ENCODE measurements at regions not wholly inside any gene's neighbourhood (a gene's known extent, or its start where the extent isn't known, plus 50 kb on each side); places are given as distances from the start of the nearest gene placed in this dataset.

GRCh38 chr22:48516571-48516970 is 1311.1 kb downstream of the BRD1 start:
- H3K27ac ChIP-seq = no peak overlapping the region
- no peak overlapping the region for H3K9ac ChIP-seq (ENCODE audit: insufficient read length)
- DNase-seq (ENCODE audit: low read depth, low spot score) = no peak
- H3K4me3 ChIP-seq = no peak overlapping the region
- no peaks in the 10 kb centered on the region for H3K9me3 ChIP-seq (ENCODE audit: low read depth, low read length)
- TF ChIP-seq EZH2 (IDR thresholded peaks at IDR 0.05) (no peak), FOXP2 (optimal IDR thresholded peaks at IDR 0.05; ENCODE audit: control extremely low read depth, extremely low read length, insufficient read depth) (no peak), POLR2AphosphoS5 (IDR thresholded peaks at IDR 0.05; ENCODE audit: borderline replicate concordance, low read depth, low read length) (no peak)
- no peaks in the 10 kb centered on the region; the same call in 1 of the 2 replicates for H3K36me3 ChIP-seq (ENCODE audit: insufficient read depth, low read length)

GRCh38 chr22:48515571-48516200 is 1312.0 kb downstream of the BRD1 start:
- Histone ChIP-seq H3K9ac (ENCODE audit: insufficient read length) (no peak overlapping the region), H3K27ac (no peak overlapping the region), H3K4me3 (no peak overlapping the region), H3K36me3 (ENCODE audit: insufficient read depth, low read length) (no peaks in the 10 kb centered on the region; the same call in 1 of the 2 replicates), H3K9me3 (ENCODE audit: low read depth, low read length) (no peaks in the 10 kb centered on the region)
- no peak for TF ChIP-seq EZH2 (IDR thresholded peaks at IDR 0.05)
- TF ChIP-seq FOXP2 (optimal IDR thresholded peaks at IDR 0.05; ENCODE audit: control extremely low read depth, extremely low read length, insufficient read depth) = no peak
- no peak for TF ChIP-seq POLR2AphosphoS5 (IDR thresholded peaks at IDR 0.05; ENCODE audit: borderline replicate concordance, low read depth, low read length)
- no peak for DNase-seq (ENCODE audit: low read depth, low spot score)

GRCh38 chr22:48513929-48514328 is 1313.7 kb downstream of the BRD1 start:
- TF ChIP-seq FOXP2 (optimal IDR thresholded peaks at IDR 0.05; ENCODE audit: control extremely low read depth, extremely low read length, insufficient read depth) = no peak
- TF ChIP-seq POLR2AphosphoS5 (IDR thresholded peaks at IDR 0.05; ENCODE audit: borderline replicate concordance, low read depth, low read length) = no peak
- no peak for TF ChIP-seq EZH2 (IDR thresholded peaks at IDR 0.05)
- no peaks in the 10 kb centered on the region; the same call in 1 of the 2 replicates for H3K36me3 ChIP-seq (ENCODE audit: insufficient read depth, low read length)
- H3K9ac ChIP-seq (ENCODE audit: insufficient read length) = no peak overlapping the region
- no peak for DNase-seq (ENCODE audit: low read depth, low spot score)
- H3K4me3 ChIP-seq = no peak overlapping the region
- no peaks in the 10 kb centered on the region for H3K9me3 ChIP-seq (ENCODE audit: low read depth, low read length)
- H3K27ac ChIP-seq = no peak overlapping the region

- no peak overlapping the region for H3K4me3 ChIP-seq
- DNase-seq (ENCODE audit: low read depth, low spot score) = no peak
- H3K36me3 ChIP-seq (ENCODE audit: insufficient read depth, low read length) = no peaks in the 10 kb centered on the region; the same call in 1 of the 2 replicates
- no peaks in the 10 kb centered on the region for H3K9me3 ChIP-seq (ENCODE audit: low read depth, low read length)
- no peak overlapping the region for H3K9ac ChIP-seq (ENCODE audit: insufficient read length)
- TF ChIP-seq POLR2AphosphoS5 (IDR thresholded peaks at IDR 0.05; ENCODE audit: borderline replicate concordance, low read depth, low read length) = no peak
- no peak for TF ChIP-seq FOXP2 (optimal IDR thresholded peaks at IDR 0.05; ENCODE audit: control extremely low read depth, extremely low read length, insufficient read depth)
- TF ChIP-seq EZH2 (IDR thresholded peaks at IDR 0.05) = no peak
- H3K27ac ChIP-seq = no peak overlapping the region
Observed at GRCh38 chr22:48513446-48513845, 1314.2 kb downstream of the BRD1 start.

GRCh38 chr22:48511781-48512327 is 1315.8 kb downstream of the BRD1 start:
- H3K9ac ChIP-seq (ENCODE audit: insufficient read length) = no peak overlapping the region
- H3K27ac ChIP-seq = no peak overlapping the region
- no peak overlapping the region for H3K4me3 ChIP-seq
- H3K36me3 ChIP-seq (ENCODE audit: insufficient read depth, low read length) = no peaks in the 10 kb centered on the region; the same call in 1 of the 2 replicates
- DNase-seq (ENCODE audit: low read depth, low spot score) = no peak
- H3K9me3 ChIP-seq (ENCODE audit: low read depth, low read length) = no peaks in the 10 kb centered on the region
- TF ChIP-seq POLR2AphosphoS5 (IDR thresholded peaks at IDR 0.05; ENCODE audit: borderline replicate concordance, low read depth, low read length) (no peak), FOXP2 (optimal IDR thresholded peaks at IDR 0.05; ENCODE audit: control extremely low read depth, extremely low read length, insufficient read depth) (no peak), EZH2 (IDR thresholded peaks at IDR 0.05) (no peak)

GRCh38 chr22:48511211-48511610 is 1316.5 kb downstream of the BRD1 start:
- H3K9ac ChIP-seq (ENCODE audit: insufficient read length) = no peak overlapping the region

GRCh38 chr22:48510599-48510998 is 1317.1 kb downstream of the BRD1 start:
- Histone ChIP-seq H3K27ac (no peak overlapping the region), H3K4me3 (no peak overlapping the region), H3K9me3 (ENCODE audit: low read depth, low read length) (no peaks in the 10 kb centered on the region), H3K36me3 (ENCODE audit: insufficient read depth, low read length) (no peaks in the 10 kb centered on the region; the same call in 1 of the 2 replicates), H3K9ac (ENCODE audit: insufficient read length) (no peak overlapping the region)
- TF ChIP-seq POLR2AphosphoS5 (IDR thresholded peaks at IDR 0.05; ENCODE audit: borderline replicate concordance, low read depth, low read length) (no peak), FOXP2 (optimal IDR thresholded peaks at IDR 0.05; ENCODE audit: control extremely low read depth, extremely low read length, insufficient read depth) (no peak), EZH2 (IDR thresholded peaks at IDR 0.05) (no peak)
- DNase-seq (ENCODE audit: low read depth, low spot score) = no peak

More at GRCh38 chr22:48511211-48511610, 1316.5 kb downstream of the BRD1 start:
- no peak for DNase-seq (ENCODE audit: low read depth, low spot score)
- Histone ChIP-seq H3K36me3 (ENCODE audit: insufficient read depth, low read length) (no peaks in the 10 kb centered on the region; the same call in 1 of the 2 replicates), H3K4me3 (no peak overlapping the region), H3K9me3 (ENCODE audit: low read depth, low read length) (no peaks in the 10 kb centered on the region), H3K27ac (no peak overlapping the region)
- TF ChIP-seq EZH2 (IDR thresholded peaks at IDR 0.05) = no peak
- no peak for TF ChIP-seq FOXP2 (optimal IDR thresholded peaks at IDR 0.05; ENCODE audit: control extremely low read depth, extremely low read length, insufficient read depth)
- no peak for TF ChIP-seq POLR2AphosphoS5 (IDR thresholded peaks at IDR 0.05; ENCODE audit: borderline replicate concordance, low read depth, low read length)

GRCh38 chr22:48507595-48508350 is 1319.9 kb downstream of the BRD1 start:
- no peaks in the 10 kb centered on the region for H3K9me3 ChIP-seq (ENCODE audit: low read depth, low read length)
- no peaks in the 10 kb centered on the region; the same call in 1 of the 2 replicates for H3K36me3 ChIP-seq (ENCODE audit: insufficient read depth, low read length)
- no peak overlapping the region for H3K27ac ChIP-seq
- no peak overlapping the region for H3K9ac ChIP-seq (ENCODE audit: insufficient read length)
- DNase-seq (ENCODE audit: low read depth, low spot score) = no peak
- H3K4me3 ChIP-seq = no peak overlapping the region
- TF ChIP-seq POLR2AphosphoS5 (IDR thresholded peaks at IDR 0.05; ENCODE audit: borderline replicate concordance, low read depth, low read length) (no peak), FOXP2 (optimal IDR thresholded peaks at IDR 0.05; ENCODE audit: control extremely low read depth, extremely low read length, insufficient read depth) (no peak), EZH2 (IDR thresholded peaks at IDR 0.05) (no peak)
